ENCODE measurements at regions not wholly inside any gene's neighbourhood (a gene's known extent, or its start where the extent isn't known, plus 50 kb on each side); places are given as distances from the start of the nearest gene placed in this dataset.

DNA sequence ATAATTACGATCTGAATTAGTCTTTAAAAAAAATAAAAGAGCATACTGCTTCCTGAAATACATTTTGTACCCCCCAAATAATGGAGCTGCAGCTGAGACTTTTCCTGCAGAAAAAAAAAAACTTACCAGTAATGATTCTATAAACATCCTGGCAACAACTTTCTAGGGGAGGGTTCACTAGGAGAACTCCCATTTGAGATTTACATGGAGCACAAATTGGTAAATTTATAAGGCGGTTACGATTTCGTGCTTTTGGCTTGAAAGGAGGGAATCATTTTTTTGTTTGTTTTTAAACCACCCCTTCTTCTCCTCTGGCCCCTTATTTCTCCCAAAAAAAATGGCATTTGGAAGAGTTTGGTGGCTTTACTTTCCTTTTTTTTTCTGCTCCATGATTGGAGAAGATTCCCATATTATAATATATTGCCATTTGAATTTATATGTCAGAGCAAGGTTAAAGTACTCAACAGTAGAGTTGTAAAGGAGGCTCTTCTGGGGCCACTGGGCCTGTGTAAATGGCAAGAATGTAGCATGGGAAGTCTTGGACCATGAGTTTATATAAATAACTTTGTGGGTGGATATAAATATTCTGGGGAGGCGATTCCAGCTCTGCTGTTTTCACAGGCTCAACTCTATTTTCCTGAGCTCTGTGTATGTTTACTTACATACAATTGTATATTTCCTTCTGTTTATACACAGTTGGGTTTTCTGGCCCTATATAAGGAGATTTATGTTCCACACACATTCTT lies 159.9 kb downstream of the CSNK1G3 start:
- DNase-seq (ENCODE audit: extremely low read depth in 1 of 4, low spot score in 3 of 4) (no peak), ATAC-seq (no peak), FAIRE-seq (no peak)
- H4K20me1 ChIP-seq (replicated peaks; ENCODE audit: control insufficient read depth, insufficient read depth, low read length), result no peaks in the 10 kb centered on the region
- no peak overlapping the region for H3K27ac ChIP-seq (ENCODE audit: extremely low read depth, low read depth, low read length)
- no peaks in the 10 kb centered on the region for H3K27me3 ChIP-seq (ENCODE audit: control insufficient read depth in 2 of 2, insufficient read depth in 2 of 2, low read length in 2 of 2)
- intact Hi-C loops (cut with micrococcal nuclease), result no loop called here
- CTCF ChIA-PET (ENCODE audit: low intra/inter-chr PET ratio), result no interaction called here
- in situ Hi-C loops (cut with MboI), result no loop called here
- no peaks in the 10 kb centered on the region for H3K9me3 ChIP-seq (replicated peaks; ENCODE audit: control insufficient read depth, insufficient read depth, low read depth, low read length)
- H3K9me1 ChIP-seq (ENCODE audit: control insufficient read depth, insufficient read depth, low read length), result no peaks in the 10 kb centered on the region
- H3K4me3 ChIP-seq, result no peak overlapping the region
- POLR2A ChIA-PET, result no interaction called here
- H3K36me3 ChIP-seq (ENCODE audit: control insufficient read depth, insufficient read depth, low read length), result no peaks in the 10 kb centered on the region
- no peaks in the 10 kb centered on the region for H3K4me1 ChIP-seq (replicated peaks in 1 of 2; ENCODE audit: control insufficient read depth in 2 of 2, insufficient read depth in 2 of 2, low read length in 2 of 2)
- H3K79me2 ChIP-seq (ENCODE audit: control insufficient read depth, insufficient read depth, low read length), result no peaks in the 10 kb centered on the region
- no peak overlapping the region for H3K9ac ChIP-seq (ENCODE audit: insufficient read depth in 1 of 2, low read depth in 2 of 2, low read length in 2 of 2)
- BruUV-seq (replicated peaks), result no TSS peak
- H3K4me2 ChIP-seq (ENCODE audit: insufficient read depth, low read length), result no peak overlapping the region
- no peak overlapping the region for H2AFZ ChIP-seq (ENCODE audit: low read depth, low read length)
- 0% methylated on average over 5 of the region's 5 CpGs for WGBS (ENCODE audit: insufficient coverage, low coverage, missing lambda C conversion rate)
- TF ChIP-seq ILF3 (IDR thresholded peaks at IDR 0.05; ENCODE audit: borderline replicate concordance) (no peak), HMGXB4 (CRISPR knock-in tag; IDR thresholded peaks at IDR 0.05) (no peak), ZSCAN29 (IDR thresholded peaks at IDR 0.05) (no peak), RBFOX2 (IDR thresholded peaks at IDR 0.05; ENCODE audit: low read depth, low read length) (no peak), NUFIP1 (IDR thresholded peaks at IDR 0.05; ENCODE audit: partially characterized antibody) (no peak), FOSL1 (tag; conservative IDR thresholded peaks at IDR 0.05) (no peak), SP2 (IDR thresholded peaks at IDR 0.05; ENCODE audit: extremely low read depth, low read depth, low read length, poor library complexity, severe bottlenecking) (no peak), CAMTA2 (CRISPR knock-in tag; conservative IDR thresholded peaks at IDR 0.05) (no peak), MLLT1 (IDR thresholded peaks at IDR 0.05) (no peak), RBM39 (optimal IDR thresholded peaks at IDR 0.05; ENCODE audit: low read depth, low read length) (no peak), ZBTB12 (CRISPR knock-in tag; IDR thresholded peaks at IDR 0.05) (no peak), ZNF217 (CRISPR knock-in tag; IDR thresholded peaks at IDR 0.05) (no peak), SIN3B (IDR thresholded peaks at IDR 0.05; ENCODE audit: low read depth) (no peak), BCLAF1 (IDR thresholded peaks at IDR 0.05; ENCODE audit: borderline replicate concordance in 1 of 2, control insufficient read depth in 1 of 2, low read depth in 2 of 2, low read length in 1 of 2) (no peak), SIN3A (IDR thresholded peaks at IDR 0.05; ENCODE audit: borderline replicate concordance in 2 of 2, control insufficient read depth in 1 of 2, low read depth in 2 of 2, low read length in 2 of 2) (no peak)

Measured in K562 (cell line).